Islet of Langerhans (tissue), 1 donor: ENCODE measurements at regions not wholly inside any gene's neighbourhood (a gene's known extent, or its start where the extent isn't known, plus 50 kb on each side); places are given as distances from the start of the nearest gene placed in this dataset.
"Not testable (repeated sequence)": the region's sequence is repeated elsewhere in the genome, so short reads cannot be mapped to it uniquely, and the experiment has no call there.

Source experiments
- FAIRE-seq: peaks from one replicate; lab custom pipeline; 2011; peaks lifted over from hg19 to GRCh38; lab: Jason Lieb, UNC

GRCh38 chr4:36601864-36602495 is 320.6 kb downstream of the DTHD1 start:
- no peak for FAIRE-seq

GRCh38 chr4:36609661-36610060 is 328.2 kb downstream of the DTHD1 start:
- no peak for FAIRE-seq

- FAIRE-seq = no peak
Measured at GRCh38 chr4:36610628-36611027, 329.2 kb downstream of the DTHD1 start.

- not testable (repeated sequence) for FAIRE-seq
Measured at GRCh38 chr4:36613142-36613541, 331.7 kb downstream of the DTHD1 start.

- no peak for FAIRE-seq
Measured at GRCh38 chr4:36614011-36614410, 332.6 kb downstream of the DTHD1 start.

GRCh38 chr4:36618102-36618501 is 336.7 kb downstream of the DTHD1 start:
- no peak for FAIRE-seq

GRCh38 chr4:36624030-36624429 is 342.6 kb downstream of the DTHD1 start:
- FAIRE-seq = no peak

- FAIRE-seq = no peak
Measured at GRCh38 chr4:36638273-36638811, 356.9 kb downstream of the DTHD1 start.

- FAIRE-seq = no peak
Measured at GRCh38 chr4:36640876-36641275, 359.5 kb downstream of the DTHD1 start.

GRCh38 chr4:36651253-36651652 is 369.8 kb downstream of the DTHD1 start:
- no peak for FAIRE-seq

- no peak for FAIRE-seq
Measured at GRCh38 chr4:36652857-36653256, 371.4 kb downstream of the DTHD1 start.

GRCh38 chr4:36665985-36666527 is 384.6 kb downstream of the DTHD1 start:
- no peak for FAIRE-seq

GRCh38 chr4:36675436-36675835 is 394.0 kb downstream of the DTHD1 start:
- no peak for FAIRE-seq

GRCh38 chr4:36676139-36677050 is 395.0 kb downstream of the DTHD1 start:
- FAIRE-seq = no peak

GRCh38 chr4:36677112-36677511 is 395.7 kb downstream of the DTHD1 start:
- no peak for FAIRE-seq

- no peak for FAIRE-seq
Measured at GRCh38 chr4:36677874-36678273, 396.5 kb downstream of the DTHD1 start.

GRCh38 chr4:36687681-36688080 is 406.3 kb downstream of the DTHD1 start:
- no peak for FAIRE-seq

GRCh38 chr4:36692586-36692985 is 411.2 kb downstream of the DTHD1 start:
- FAIRE-seq = no peak

GRCh38 chr4:36702245-36702644 is 420.8 kb downstream of the DTHD1 start:
- FAIRE-seq = no peak

GRCh38 chr4:36704289-36704688 is 422.9 kb downstream of the DTHD1 start:
- no peak for FAIRE-seq

GRCh38 chr4:36709991-36710390 is 428.6 kb downstream of the DTHD1 start:
- no peak for FAIRE-seq

- FAIRE-seq = no peak
Measured at GRCh38 chr4:36712013-36712412, 430.6 kb downstream of the DTHD1 start.

GRCh38 chr4:36716874-36717273 is 435.5 kb downstream of the DTHD1 start:
- no peak for FAIRE-seq
